ENCODE measurements at regions not wholly inside any gene's neighbourhood (a gene's known extent, or its start where the extent isn't known, plus 50 kb on each side); places are given as distances from the start of the nearest gene placed in this dataset.

GRCh38 chr5:117271656-117272055, 697.0 kb upstream of the SEMA6A start:
- in situ Hi-C loops (cut with MboI; ENCODE audit: low sequenced_read_pairs) = no loop called here

- in situ Hi-C loops (cut with MboI; ENCODE audit: low sequenced_read_pairs) = no loop called here
Measured at GRCh38 chr5:117266280-117266679, 691.7 kb upstream of the SEMA6A start.

- in situ Hi-C loops (cut with MboI; ENCODE audit: low sequenced_read_pairs) = no loop called here
Measured at GRCh38 chr5:117263231-117263630, 688.6 kb upstream of the SEMA6A start.

- in situ Hi-C loops (cut with MboI; ENCODE audit: low sequenced_read_pairs) = no loop called here
Measured at GRCh38 chr5:117262572-117263131, 688.0 kb upstream of the SEMA6A start.

- in situ Hi-C loops (cut with MboI; ENCODE audit: low sequenced_read_pairs) = no loop called here
Measured at GRCh38 chr5:117261948-117262571, 687.4 kb upstream of the SEMA6A start.

- in situ Hi-C loops (cut with MboI; ENCODE audit: low sequenced_read_pairs) = no loop called here
Measured at GRCh38 chr5:117255211-117256027, 680.8 kb upstream of the SEMA6A start.

GRCh38 chr5:117252566-117252965, 677.9 kb upstream of the SEMA6A start:
- in situ Hi-C loops (cut with MboI; ENCODE audit: low sequenced_read_pairs) = no loop called here

- in situ Hi-C loops (cut with MboI; ENCODE audit: low sequenced_read_pairs) = no loop called here
Measured at GRCh38 chr5:117249086-117249815, 674.6 kb upstream of the SEMA6A start.

- in situ Hi-C loops (cut with MboI; ENCODE audit: low sequenced_read_pairs) = no loop called here
Measured at GRCh38 chr5:117246424-117246823, 671.8 kb upstream of the SEMA6A start.

- in situ Hi-C loops (cut with MboI; ENCODE audit: low sequenced_read_pairs) = no loop called here
Measured at GRCh38 chr5:117245130-117245529, 670.5 kb upstream of the SEMA6A start.

GRCh38 chr5:117242028-117242427, 667.4 kb upstream of the SEMA6A start:
- in situ Hi-C loops (cut with MboI; ENCODE audit: low sequenced_read_pairs) = no loop called here

- in situ Hi-C loops (cut with MboI; ENCODE audit: low sequenced_read_pairs) = no loop called here
Measured at GRCh38 chr5:117236941-117237340, 662.3 kb upstream of the SEMA6A start.

- in situ Hi-C loops (cut with MboI; ENCODE audit: low sequenced_read_pairs) = no loop called here
Measured at GRCh38 chr5:117235786-117236185, 661.2 kb upstream of the SEMA6A start.

- in situ Hi-C loops (cut with MboI; ENCODE audit: low sequenced_read_pairs) = no loop called here
Measured at GRCh38 chr5:117230375-117230774, 655.8 kb upstream of the SEMA6A start.

- in situ Hi-C loops (cut with MboI; ENCODE audit: low sequenced_read_pairs) = no loop called here
Measured at GRCh38 chr5:117220730-117221129, 646.1 kb upstream of the SEMA6A start.

GRCh38 chr5:117218789-117219188, 644.2 kb upstream of the SEMA6A start:
- in situ Hi-C loops (cut with MboI; ENCODE audit: low sequenced_read_pairs) = no loop called here

- in situ Hi-C loops (cut with MboI; ENCODE audit: low sequenced_read_pairs) = no loop called here
Measured at GRCh38 chr5:117212866-117213265, 638.2 kb upstream of the SEMA6A start.

GRCh38 chr5:117210796-117211195, 636.2 kb upstream of the SEMA6A start:
- in situ Hi-C loops (cut with MboI; ENCODE audit: low sequenced_read_pairs) = no loop called here

- in situ Hi-C loops (cut with MboI; ENCODE audit: low sequenced_read_pairs) = no loop called here
Measured at GRCh38 chr5:117209479-117209878, 634.9 kb upstream of the SEMA6A start.

GRCh38 chr5:117207088-117207668, 632.6 kb upstream of the SEMA6A start:
- in situ Hi-C loops (cut with MboI; ENCODE audit: low sequenced_read_pairs) = no loop called here

GRCh38 chr5:117205894-117206293, 631.3 kb upstream of the SEMA6A start:
- in situ Hi-C loops (cut with MboI; ENCODE audit: low sequenced_read_pairs) = no loop called here
